Endothelial cell of umbilical vein (primary cell): ENCODE measurements at regions not wholly inside any gene's neighbourhood (a gene's known extent, or its start where the extent isn't known, plus 50 kb on each side); places are given as distances from the start of the nearest gene placed in this dataset.

Experiments
- BruUV-seq: library from RNA; stranded (reverse); fragments of 400-500 nt; replicated peaks from 2 replicates; lab custom pipeline; 2021; lab: Mats Ljungman, UMichigan
- CTCF ChIA-PET: fragments of 300-600, 350-600 bp; sonication (Branson Sonifier 250); formaldehyde crosslinking; loops from one replicate; lab custom pipeline; 2021; ENCODE audit warnings: antibody characterized with exemption, inconsistent platforms; lab: Charles Lee
- POLR2A ChIA-PET: fragments of 300-600, 350-600 bp; sonication (Branson Sonifier 250); formaldehyde crosslinking; loops from one replicate; lab custom pipeline; 2021; ENCODE audit warnings: antibody characterized with exemption, inconsistent platforms; lab: Charles Lee
- DNase-seq: peaks from one replicate; pipeline ENCODE4 v3.0.0-alpha.2; 2011; ENCODE audit warnings: low read depth, low spot score
- FAIRE-seq: peaks from 2 replicates; lab custom pipeline; 2011; peaks lifted over from hg19 to GRCh38; lab: Jason Lieb, UNC
- H2AFZ ChIP-seq: 2 replicates; pipeline ENCODE4 v1.6.0; 2012; ENCODE audit warnings: low read depth, low read length, control low read depth, inconsistent platforms
- H3K27ac ChIP-seq: 2 replicates; pipeline ENCODE4 v1.5.1; 2011; ENCODE audit warnings: low read depth, mild to moderate bottlenecking, control low read depth, low read length, moderate library complexity; ENCODE audit not compliant: insufficient read depth
- H3K27me3 ChIP-seq, 2 experiments: 2 replicates each; pipeline versions ENCODE4 v1.6.0 to v1.6.1; 2011; ENCODE audit warnings: low read length in 2 of 2, mixed read lengths in 1 of 2; ENCODE audit not compliant: control insufficient read depth in 2 of 2, insufficient read depth in 2 of 2
- H3K36me3 ChIP-seq, 2 experiments: 2 replicates in 1 of 2; 3 replicates in 1 of 2; pipeline ENCODE4 v1.5.1; 2011; ENCODE audit warnings: low read length in 2 of 2, mild to moderate bottlenecking in 1 of 2, moderate library complexity in 1 of 2; ENCODE audit not compliant: control insufficient read depth in 2 of 2, insufficient read depth in 2 of 2; ENCODE audit errors: extremely low read depth in 1 of 2
- H3K4me1 ChIP-seq: 3 replicates; pipeline ENCODE4 v1.5.1; 2011; ENCODE audit warnings: mild to moderate bottlenecking, low read length; ENCODE audit not compliant: control insufficient read depth, insufficient read depth; ENCODE audit errors: extremely low read depth
- H3K4me2 ChIP-seq: 2 replicates; pipeline ENCODE4 v1.6.1; 2011; ENCODE audit warnings: low read length, control low read depth, mixed read lengths; ENCODE audit not compliant: insufficient read depth
- H3K4me3 ChIP-seq, 3 experiments: fragments of 200-600 bp in 1 of 3; sonication (generic), shearing (Covaris generic) in 1 of 3; replicated peaks in 1 of 3; 2 replicates each; pipeline ENCODE4 v1.5.1; 2011 to 2016; ENCODE audit warnings: control low read depth in 3 of 3, low read length in 3 of 3, mild to moderate bottlenecking in 2 of 3, inconsistent platforms in 1 of 3, low read depth in 1 of 3, moderate library complexity in 1 of 3; ENCODE audit not compliant: insufficient read depth in 1 of 3
- H3K79me2 ChIP-seq: 2 replicates; pipeline ENCODE4 v1.6.0; 2012; ENCODE audit warnings: low read length, inconsistent platforms; ENCODE audit not compliant: control insufficient read depth, insufficient read depth
- H3K9ac ChIP-seq: replicated peaks from 2 replicates; pipeline ENCODE3; 2011; ENCODE audit warnings: low read length, control low read depth; ENCODE audit not compliant: insufficient read depth; ENCODE audit errors: extremely low read depth
- H3K9me1 ChIP-seq: replicated peaks from 3 replicates; pipeline ENCODE4 v1.6.0; 2011; ENCODE audit warnings: mild to moderate bottlenecking, low read length; ENCODE audit not compliant: control insufficient read depth, insufficient read depth; ENCODE audit errors: extremely low read depth
- H3K9me3 ChIP-seq: replicated peaks from 2 replicates; pipeline ENCODE4 v1.5.1; 2012; ENCODE audit warnings: low read length, inconsistent platforms; ENCODE audit not compliant: control insufficient read depth, insufficient read depth
- H4K20me1 ChIP-seq: replicated peaks from 2 replicates; pipeline ENCODE3; 2011; ENCODE audit warnings: mild to moderate bottlenecking, low read length; ENCODE audit not compliant: control insufficient read depth, insufficient read depth; ENCODE audit errors: extremely low read depth
- CTCF ChIP-seq, 2 donors: IDR thresholded peaks; 1 replicate in 1 of 2; 2 replicates in 1 of 2; pipeline ENCODE4 v1.5.1; 2011; ENCODE audit warnings: low read length in 2 of 2, mild to moderate bottlenecking in 2 of 2, moderate library complexity in 2 of 2, control low read depth in 1 of 2, inconsistent platforms in 1 of 2, low read depth in 1 of 2; ENCODE audit not compliant: insufficient read depth in 1 of 2; ENCODE audit errors: extremely low read depth in 1 of 2
- EZH2 ChIP-seq: IDR thresholded peaks from 2 replicates; pipeline ENCODE4 v1.6.1; 2012; ENCODE audit warnings: borderline replicate concordance, low read depth, mild to moderate bottlenecking, moderate library complexity, low read length, inconsistent platforms; ENCODE audit not compliant: severe bottlenecking
- FOS ChIP-seq: IDR thresholded peaks from 2 replicates; pipeline ENCODE4 v1.6.1; 2011; ENCODE audit warnings: mild to moderate bottlenecking, low read length, moderate library complexity, borderline replicate concordance; ENCODE audit not compliant: insufficient read depth
- GATA2 ChIP-seq: IDR thresholded peaks from 2 replicates; pipeline ENCODE4 v1.7.0; 2011; ENCODE audit warnings: low read depth, mild to moderate bottlenecking, moderate library complexity, mixed read lengths, low read length; ENCODE audit not compliant: insufficient read length, insufficient read depth
- JUN ChIP-seq: IDR thresholded peaks from 2 replicates; pipeline ENCODE4 v1.6.1; 2011; ENCODE audit warnings: borderline replicate concordance, low read depth; ENCODE audit not compliant: insufficient read length, insufficient read depth
- MYC ChIP-seq: IDR thresholded peaks from one replicate; pipeline ENCODE4 v1.6.1; 2011; ENCODE audit warnings: mild to moderate bottlenecking, low read depth, low read length
- POLR2A ChIP-seq: IDR thresholded peaks from 2 replicates; pipeline ENCODE4 v1.6.1; 2012; ENCODE audit warnings: low read depth, mild to moderate bottlenecking, control low read depth, low read length
- POLR2AphosphoS5 ChIP-seq: IDR thresholded peaks from 2 replicates; pipeline ENCODE4 v1.6.1; 2012; ENCODE audit warnings: low read depth, mild to moderate bottlenecking, control low read depth, low read length, moderate library complexity; ENCODE audit not compliant: insufficient read depth
- dilution Hi-C: fragments of 300-500 bp; cut with MboI; formaldehyde crosslinking; loops from one replicate; pipeline ENCODE4 v1.15.0; 2019; ENCODE audit warnings: low sequenced_read_pairs; ENCODE audit not compliant: extremely low pct_ligation_motif_present
- intact Hi-C: fragments of 100-400 bp; cut with micrococcal nuclease; formaldehyde crosslinking; loops from one replicate; pipeline ENCODE4 v1.10.0; 2022
- TF ChIP-seq, protein P1 (sequence below): IDR thresholded peaks from 2 replicates; pipeline ENCODE4 v1.6.1; 2011; ENCODE audit not compliant: insufficient read depth, insufficient read length

- TF ChIP-seq MYC = no peak
- no peak for TF ChIP-seq POLR2AphosphoS5
- no peak for TF ChIP-seq FOS
- no peak for TF ChIP-seq JUN
- no peak for TF ChIP-seq GATA2
- TF ChIP-seq, protein P1, sequence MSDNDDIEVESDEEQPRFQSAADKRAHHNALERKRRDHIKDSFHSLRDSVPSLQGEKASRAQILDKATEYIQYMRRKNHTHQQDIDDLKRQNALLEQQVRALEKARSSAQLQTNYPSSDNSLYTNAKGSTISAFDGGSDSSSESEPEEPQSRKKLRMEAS = no peak
- no peak for TF ChIP-seq EZH2
- no peak for TF ChIP-seq CTCF (IDR thresholded peaks at IDR 0.05; ENCODE audit: extremely low read depth in 1 of 2, insufficient read depth in 1 of 2, low read depth in 1 of 2, low read length in 2 of 2)
- TF ChIP-seq POLR2A = no peak
- BruUV-seq = no TSS peak
- intact Hi-C loops (no loop called here), dilution Hi-C loops (no loop called here)
- Histone ChIP-seq H3K4me1 (no peaks in the 10 kb centered on the region), H3K9me3 (no peaks in the 10 kb centered on the region), H2AFZ (no peak overlapping the region), H3K27me3 (no peaks in the 10 kb centered on the region), H3K9me1 (no peaks in the 10 kb centered on the region), H3K4me3 (no peak overlapping the region), H3K27ac (no peak overlapping the region), H3K79me2 (no peaks in the 10 kb centered on the region), H4K20me1 (no peaks in the 10 kb centered on the region), H3K4me2 (no peak overlapping the region), H3K9ac (no peak overlapping the region), H3K36me3 (no peaks in the 10 kb centered on the region)
- POLR2A ChIA-PET = no interaction called here
- CTCF ChIA-PET = interaction anchor here (1.1 to 1.5 kb wide), 2 partner anchors 10 kb away, joined by 3 read pairs; no protein-coding TSS in a partner anchor
- FAIRE-seq (no peak), DNase-seq (no peak)
Observed at GRCh38 chr10:78910476-78910875, 158.3 kb upstream of the ZMIZ1 start.
